GM19239 (cell line): ENCODE measurements at regions not wholly inside any gene's neighbourhood (a gene's known extent, or its start where the extent isn't known, plus 50 kb on each side); places are given as distances from the start of the nearest gene placed in this dataset.

ENCODE experiments used
- DNase-seq: peaks from one replicate; pipeline ENCODE4 v3.0.0; 2011; ENCODE audit warnings: low spot score; ENCODE audit not compliant: insufficient read length
- FAIRE-seq: peaks from 2 replicates; lab custom pipeline; 2011; peaks lifted over from hg19 to GRCh38; lab: Jason Lieb, UNC

- no peak for DNase-seq
- FAIRE-seq: no peak
Measured at GRCh38 chr6:114783083-114783482, 440.3 kb upstream of the HS3ST5 start.

GRCh38 chr6:114764866-114765265, 422.0 kb upstream of the HS3ST5 start:
- FAIRE-seq: no peak
- DNase-seq: no peak

- no peak for FAIRE-seq
Measured at GRCh38 chr6:114762145-114762544, 419.3 kb upstream of the HS3ST5 start.

GRCh38 chr6:114747995-114748625, 405.3 kb upstream of the HS3ST5 start:
- DNase-seq (peak; percentile 7), FAIRE-seq (no peak)

More at GRCh38 chr6:114762145-114762544, 419.3 kb upstream of the HS3ST5 start:
- DNase-seq: no peak

GRCh38 chr6:114740547-114740946, 397.7 kb upstream of the HS3ST5 start:
- DNase-seq: no peak
- FAIRE-seq: no peak

- FAIRE-seq: no peak
- no peak for DNase-seq
Measured at GRCh38 chr6:114739656-114740055, 396.8 kb upstream of the HS3ST5 start.

GRCh38 chr6:114735025-114735735, 392.4 kb upstream of the HS3ST5 start:
- FAIRE-seq (no peak), DNase-seq (no peak)

- FAIRE-seq (no peak), DNase-seq (no peak)
Measured at GRCh38 chr6:114733596-114733995, 390.8 kb upstream of the HS3ST5 start.

GRCh38 chr6:114718716-114719270, 376.0 kb upstream of the HS3ST5 start:
- no peak for DNase-seq
- no peak for FAIRE-seq

GRCh38 chr6:114718186-114718585, 375.4 kb upstream of the HS3ST5 start:
- no peak for FAIRE-seq
- no peak for DNase-seq

- no peak for DNase-seq
- no peak for FAIRE-seq
Measured at GRCh38 chr6:114714836-114715507, 372.1 kb upstream of the HS3ST5 start.

GRCh38 chr6:114713690-114714089, 370.9 kb upstream of the HS3ST5 start:
- DNase-seq (no peak), FAIRE-seq (no peak)

GRCh38 chr6:114712129-114712662, 369.4 kb upstream of the HS3ST5 start:
- no peak for DNase-seq

GRCh38 chr6:114707081-114707620, 364.3 kb upstream of the HS3ST5 start:
- no peak for DNase-seq
- no peak for FAIRE-seq

More at GRCh38 chr6:114712129-114712662, 369.4 kb upstream of the HS3ST5 start:
- no peak for FAIRE-seq

GRCh38 chr6:114690625-114691024, 347.8 kb upstream of the HS3ST5 start:
- DNase-seq (no peak), FAIRE-seq (no peak)

GRCh38 chr6:114659513-114659912, 316.7 kb upstream of the HS3ST5 start:
- FAIRE-seq (no peak), DNase-seq (no peak)

- DNase-seq: no peak
- no peak for FAIRE-seq
Measured at GRCh38 chr6:114651611-114652010, 308.8 kb upstream of the HS3ST5 start.

- no peak for DNase-seq
- FAIRE-seq: no peak
Measured at GRCh38 chr6:114650891-114651290, 308.1 kb upstream of the HS3ST5 start.

GRCh38 chr6:114649298-114649697, 306.5 kb upstream of the HS3ST5 start:
- FAIRE-seq (no peak), DNase-seq (no peak)

- no peak for DNase-seq
- FAIRE-seq: no peak
Measured at GRCh38 chr6:114648847-114649246, 306.0 kb upstream of the HS3ST5 start.
